Fibroblast of upper back skin (primary cell): ENCODE measurements at regions not wholly inside any gene's neighbourhood (a gene's known extent, or its start where the extent isn't known, plus 50 kb on each side); places are given as distances from the start of the nearest gene placed in this dataset.

Experiments used
- DNase-seq: peaks from one replicate; pipeline ENCODE4 v3.0.0-alpha.2; 2013

DNA sequence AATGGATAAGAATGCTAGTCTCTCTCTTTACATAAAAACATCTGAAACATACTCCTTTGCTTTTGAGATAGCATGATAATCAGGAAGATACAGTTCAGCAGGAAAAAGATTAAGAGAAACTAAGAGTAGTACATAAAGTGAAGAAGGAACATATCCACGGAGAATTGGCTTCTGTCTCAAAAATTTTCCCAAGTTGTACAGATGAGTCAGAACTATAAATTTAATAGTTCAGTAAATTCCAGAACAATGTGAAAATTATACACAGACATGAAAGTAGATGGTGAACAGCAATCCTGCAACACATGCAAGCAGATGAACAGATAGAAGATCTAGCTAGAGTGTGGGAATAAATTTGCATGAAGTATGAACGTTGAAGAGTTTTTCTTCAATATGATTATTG lies 691.4 kb upstream of the RIOK2 start:
- DNase-seq: peak; percentile 20

GRCh38 chr5:97876272-97876671 lies 693.2 kb upstream of the RIOK2 start:
- no peak for DNase-seq

GRCh38 chr5:97877588-97877987 lies 694.5 kb upstream of the RIOK2 start:
- DNase-seq: no peak

DNA sequence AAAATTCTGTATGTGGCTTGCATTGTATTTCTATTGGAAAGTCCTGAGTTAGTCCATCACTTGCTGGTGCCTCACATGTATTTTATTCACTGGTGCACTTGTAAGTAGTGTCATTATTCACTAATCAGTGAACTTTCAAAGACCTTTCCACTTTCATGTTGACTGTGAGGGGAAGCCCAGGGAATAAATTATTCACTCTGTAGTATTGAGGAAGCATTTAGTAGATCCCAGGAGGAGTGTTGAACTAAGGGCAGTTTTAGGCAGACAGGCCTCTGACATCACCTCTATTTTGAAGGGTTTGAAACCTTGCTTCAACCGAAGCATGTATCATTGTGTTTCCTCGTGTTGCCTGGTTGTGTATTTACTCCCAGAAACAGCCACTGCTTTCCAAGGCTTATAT lies 705.4 kb upstream of the RIOK2 start:
- no peak for DNase-seq

- DNase-seq: no peak
Observed at GRCh38 chr5:97891971-97892370, 708.9 kb upstream of the RIOK2 start.

GRCh38 chr5:97903742-97904141 lies 720.7 kb upstream of the RIOK2 start:
- no peak for DNase-seq

DNA sequence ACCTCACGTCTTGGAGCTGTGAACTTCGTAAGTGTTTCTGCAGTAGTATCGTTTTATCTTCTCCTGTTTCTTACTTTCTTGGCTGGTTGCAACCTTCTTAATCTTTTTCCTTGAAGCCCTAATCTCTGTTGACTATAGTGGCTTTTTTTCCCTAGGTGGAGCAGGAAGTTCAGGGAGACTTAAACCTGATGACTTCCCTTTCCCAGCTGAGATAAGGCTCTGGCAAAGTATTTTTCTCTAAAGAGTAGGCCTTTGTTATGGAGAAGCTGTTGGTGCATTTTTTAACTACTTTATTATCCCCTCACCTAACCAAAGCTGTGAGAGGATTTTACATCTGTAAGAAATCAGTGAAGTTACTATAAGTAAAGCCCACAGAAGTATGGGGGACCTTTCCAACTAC lies 723.1 kb upstream of the RIOK2 start:
- DNase-seq: no peak

- no peak for DNase-seq
Observed at GRCh38 chr5:97907646-97908400, 724.8 kb upstream of the RIOK2 start.

DNA sequence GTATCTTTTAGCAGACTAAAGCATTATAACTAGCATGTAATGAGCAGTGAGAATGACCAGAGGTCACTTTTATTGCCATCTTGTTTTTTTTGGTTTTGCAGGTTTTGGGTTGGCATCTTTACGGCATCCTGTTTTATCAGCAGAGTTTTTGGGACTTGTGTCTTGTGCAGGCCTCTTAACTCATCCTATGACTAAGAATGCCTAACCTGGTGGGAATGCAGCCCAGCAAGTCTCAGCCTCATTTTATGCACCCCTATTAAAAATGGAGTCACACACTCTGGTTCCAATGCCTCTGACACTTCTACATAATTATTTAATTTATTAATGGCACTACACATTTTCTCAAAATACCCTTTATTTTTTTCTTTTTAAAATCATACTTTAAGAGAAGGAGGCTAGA lies 726.5 kb upstream of the RIOK2 start:
- DNase-seq: no peak

GRCh38 chr5:97914483-97914882 lies 731.4 kb upstream of the RIOK2 start:
- no peak for DNase-seq

DNA sequence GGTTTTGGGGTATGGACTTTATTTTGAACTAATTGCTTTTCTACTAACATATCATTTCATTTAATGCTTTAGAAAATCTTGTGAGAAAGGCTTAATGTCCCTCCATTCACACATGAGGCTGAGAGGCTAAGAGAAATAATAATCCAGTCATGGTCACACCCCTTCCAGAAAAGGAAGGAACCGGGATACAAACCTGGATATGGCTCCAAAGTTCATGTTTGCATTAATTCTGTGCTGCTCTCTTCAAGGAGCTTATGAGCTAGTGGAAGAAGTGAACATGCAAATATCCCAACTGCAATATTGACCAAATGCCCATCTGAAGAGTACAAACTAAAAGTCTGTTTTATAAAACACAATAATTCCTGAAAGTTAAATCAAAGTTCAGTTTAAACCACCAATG lies 732.1 kb upstream of the RIOK2 start:
- DNase-seq: no peak

GRCh38 chr5:97918057-97918456 lies 735.0 kb upstream of the RIOK2 start:
- DNase-seq: no peak

DNA sequence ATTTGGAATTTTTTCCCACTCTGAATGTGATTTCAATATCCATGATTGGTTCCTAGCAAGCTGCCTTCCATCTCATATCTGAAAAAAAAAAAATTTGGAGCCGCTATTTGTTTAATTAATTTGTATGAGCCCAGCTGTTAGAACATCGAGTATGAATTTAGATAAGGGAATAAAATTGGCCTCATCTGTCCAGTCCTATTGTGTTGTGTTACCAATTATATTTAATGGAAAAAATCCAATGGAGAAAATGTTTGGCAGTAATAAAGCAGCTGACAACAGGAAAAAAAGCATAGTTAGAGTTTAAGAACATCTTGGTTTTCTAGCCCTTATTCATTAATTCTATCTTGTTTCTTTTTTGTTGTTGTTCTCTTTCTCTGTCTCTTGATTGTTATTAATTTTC lies 735.6 kb upstream of the RIOK2 start:
- DNase-seq: no peak

- DNase-seq: no peak
Observed at GRCh38 chr5:97919719-97920118, 736.7 kb upstream of the RIOK2 start.

DNA sequence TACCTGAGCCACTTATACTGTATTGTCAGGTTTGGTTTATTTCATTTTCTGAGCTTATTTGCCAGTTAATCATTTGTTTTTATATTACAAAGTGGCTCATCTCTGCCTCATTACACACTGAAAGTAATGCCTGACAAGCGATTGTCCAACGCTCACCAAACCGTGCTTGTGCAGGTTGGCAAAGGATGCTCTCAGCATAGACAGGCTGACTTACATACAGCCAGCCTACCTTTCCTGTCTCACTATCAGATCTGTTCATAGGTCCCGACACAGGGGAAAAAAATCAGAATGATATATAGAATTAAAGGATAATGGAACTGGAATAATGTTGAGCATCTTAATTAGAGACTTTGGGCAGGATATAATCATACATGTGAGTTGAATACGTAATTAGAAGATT lies 739.7 kb upstream of the RIOK2 start:
- DNase-seq: no peak

DNA sequence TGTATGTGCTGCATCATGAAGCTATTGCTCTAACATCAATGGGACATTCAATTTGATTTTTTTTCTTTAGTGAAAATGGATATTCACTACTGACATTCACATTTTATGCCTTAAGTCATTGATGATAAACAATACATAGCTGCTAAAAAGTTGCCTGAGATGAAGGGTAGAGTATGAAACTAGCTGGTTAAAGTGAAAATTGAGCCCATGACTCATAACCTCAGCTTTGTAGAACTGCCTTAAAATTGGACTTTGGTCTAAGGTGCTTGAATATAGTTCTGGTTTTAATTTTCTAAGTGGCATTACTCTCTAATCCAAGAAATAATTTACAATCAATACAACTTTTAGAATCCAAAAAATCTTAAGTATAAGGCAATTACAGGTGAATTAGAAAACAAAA lies 740.4 kb upstream of the RIOK2 start:
- no peak for DNase-seq

DNA sequence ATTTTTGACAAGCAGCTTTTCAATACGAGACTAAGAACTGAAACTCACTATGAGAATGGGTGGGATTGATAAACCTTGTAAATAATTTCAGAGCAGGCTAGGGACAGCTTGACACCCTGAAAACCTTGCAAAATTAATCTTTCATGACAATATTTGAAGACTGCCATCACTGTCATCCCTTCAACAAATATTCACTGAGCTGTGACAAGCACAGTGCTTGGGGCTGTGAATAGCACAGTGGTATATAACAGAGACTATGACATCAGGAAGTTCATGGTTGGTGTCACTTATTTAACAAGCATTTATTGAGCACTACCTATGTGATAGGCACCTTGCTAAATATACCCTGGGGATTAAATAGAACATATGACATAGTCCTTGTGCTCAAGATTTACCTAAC lies 741.0 kb upstream of the RIOK2 start:
- no peak for DNase-seq

- DNase-seq: peak; percentile 28
Observed at GRCh38 chr5:97929383-97929782, 746.3 kb upstream of the RIOK2 start.

GRCh38 chr5:97931829-97932228 lies 748.8 kb upstream of the RIOK2 start:
- no peak for DNase-seq

DNA sequence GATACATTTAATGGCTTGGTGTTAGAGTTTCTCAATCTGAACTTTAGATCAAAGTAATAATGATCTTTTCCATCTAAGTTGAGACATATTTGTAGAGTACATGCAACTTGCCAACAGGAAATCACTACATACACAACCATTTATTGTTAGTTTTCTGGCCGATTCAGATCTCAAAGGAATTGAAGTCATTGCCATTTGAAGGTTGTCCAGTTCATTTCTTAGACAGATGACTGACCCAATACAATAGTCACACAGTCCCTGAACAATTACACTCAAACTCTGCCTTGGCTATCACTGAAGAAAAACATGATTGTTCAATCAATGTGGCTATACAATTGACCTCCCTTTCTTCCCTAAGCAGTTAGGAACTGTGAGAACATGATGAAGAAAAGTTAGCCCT lies 753.2 kb upstream of the RIOK2 start:
- DNase-seq: no peak

DNA sequence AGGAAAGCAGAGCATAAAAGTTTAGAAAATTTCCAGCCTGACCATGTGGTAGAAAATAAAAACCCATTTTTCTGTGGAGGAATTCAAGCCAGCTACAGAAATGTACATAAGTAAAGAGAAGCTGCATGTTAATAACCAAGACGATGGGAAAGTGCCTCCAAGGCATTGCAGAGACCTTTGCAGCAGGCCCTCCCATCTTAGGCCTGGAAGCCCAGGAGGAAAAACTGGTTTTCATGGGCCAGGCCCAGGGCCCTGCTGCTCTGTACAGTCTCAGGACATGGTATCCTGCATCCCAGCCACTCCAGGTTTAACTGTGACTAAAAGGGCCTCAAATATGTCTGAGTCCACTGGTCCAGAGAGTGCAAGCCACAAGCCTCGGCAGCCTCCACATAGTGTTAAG lies 754.8 kb upstream of the RIOK2 start:
- DNase-seq: no peak

GRCh38 chr5:97943036-97943435 lies 760.0 kb upstream of the RIOK2 start:
- DNase-seq: no peak

DNA sequence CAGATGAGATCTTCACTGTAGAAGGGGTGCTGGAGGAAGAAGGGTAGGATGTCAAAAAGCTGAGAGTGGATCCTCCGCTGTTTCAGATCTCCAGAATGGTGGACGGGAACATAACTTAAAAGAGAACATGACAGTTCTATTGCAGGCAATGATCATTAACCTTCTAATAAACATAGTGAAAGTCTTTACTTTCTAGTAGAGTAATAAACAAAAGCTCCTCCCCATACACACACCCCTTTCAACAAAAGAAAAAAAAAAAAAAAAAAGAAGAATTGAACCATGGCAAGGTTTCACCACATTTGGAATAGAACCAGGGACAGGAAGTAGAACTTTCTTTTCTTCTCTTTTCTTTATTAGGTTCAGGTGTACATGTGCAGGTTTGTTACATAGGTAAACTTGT lies 768.1 kb upstream of the RIOK2 start:
- no peak for DNase-seq

- no peak for DNase-seq
Observed at GRCh38 chr5:97955450-97955849, 772.4 kb upstream of the RIOK2 start.

GRCh38 chr5:97967292-97967691 lies 784.2 kb upstream of the RIOK2 start:
- no peak for DNase-seq

DNA sequence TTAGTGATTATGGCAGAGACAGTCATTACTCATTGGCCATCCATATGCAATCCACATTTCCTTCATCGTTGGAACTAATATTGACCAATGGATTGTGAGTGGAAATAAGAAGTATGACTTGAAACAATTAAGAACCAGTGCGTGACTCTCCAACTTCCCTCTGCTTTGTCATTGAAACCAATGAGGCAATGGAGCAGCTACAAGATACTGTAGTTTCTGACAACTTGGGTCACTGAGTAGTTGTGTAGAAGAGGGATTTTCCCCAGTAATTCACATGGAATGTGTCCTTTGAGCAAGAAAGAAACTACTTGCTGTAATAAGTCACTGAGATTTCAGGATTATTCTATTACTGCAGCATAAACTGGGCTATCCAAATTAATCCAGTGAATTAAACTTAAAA lies 785.3 kb upstream of the RIOK2 start:
- DNase-seq: no peak
